Panc1 (cell line): ENCODE measurements at regions not wholly inside any gene's neighbourhood (a gene's known extent, or its start where the extent isn't known, plus 50 kb on each side); places are given as distances from the start of the nearest gene placed in this dataset.

Experiments used
- CTCF ChIP-seq: fragments of 450-650 bp; IDR thresholded peaks from 2 replicates; pipeline ENCODE4 v1.5.1; 2017; ENCODE audit warnings: mild to moderate bottlenecking
- POLR2AphosphoS5 ChIP-seq: IDR thresholded peaks from 2 replicates; pipeline ENCODE4 v1.6.1; 2012; ENCODE audit warnings: mild to moderate bottlenecking, low read depth, low read length, moderate library complexity
- REST ChIP-seq, 2 experiments: IDR thresholded peaks; 2 replicates each; pipeline ENCODE4 v1.6.1; 2011 to 2012; ENCODE audit warnings: low read depth in 2 of 2, control low read depth in 1 of 2, low read length in 1 of 2, mild to moderate bottlenecking in 1 of 2, moderate library complexity in 1 of 2; ENCODE audit not compliant: insufficient read depth in 1 of 2
- SIN3A ChIP-seq: IDR thresholded peaks from 2 replicates; pipeline ENCODE4 v1.6.1; 2012; ENCODE audit warnings: low read depth, mild to moderate bottlenecking, low read length, moderate library complexity, borderline replicate concordance; ENCODE audit not compliant: insufficient read depth

GRCh38 chr13:27004326-27004725, 167.3 kb downstream of the USP12 start:
- TF ChIP-seq CTCF (no peak), POLR2AphosphoS5 (no peak), SIN3A (no peak), REST (IDR thresholded peaks at IDR 0.05; ENCODE audit: insufficient read depth in 1 of 2, low read depth in 2 of 2, low read length in 1 of 2) (no peak)
